GM18951 (cell line): ENCODE measurements at regions not wholly inside any gene's neighbourhood (a gene's known extent, or its start where the extent isn't known, plus 50 kb on each side); places are given as distances from the start of the nearest gene placed in this dataset.
"Not testable (repeated sequence)": the region's sequence is repeated elsewhere in the genome, so short reads cannot be mapped to it uniquely, and the experiment has no call there.

Experiments
- POLR2A ChIP-seq: IDR thresholded peaks from 4 replicates; pipeline ENCODE4 v1.6.1; 2011; ENCODE audit warnings: mild to moderate bottlenecking; ENCODE audit not compliant: insufficient read length, insufficient read depth; ENCODE audit errors: extremely low read depth
- in situ Hi-C: fragments of 300-500 bp; cut with MboI; formaldehyde crosslinking; loops from one replicate; pipeline ENCODE4 v1.12.0; 2022; ENCODE audit warnings: low sequenced_read_pairs, mixed read lengths, inconsistent platforms; ENCODE audit not compliant: unreplicated experiment

- no peak for TF ChIP-seq POLR2A
- in situ Hi-C loops = no loop called here
Measured at GRCh38 chr10:130707389-130707979, 571.3 kb downstream of the GLRX3 start.

GRCh38 chr10:130708465-130709070, 572.4 kb downstream of the GLRX3 start:
- in situ Hi-C loops = no loop called here
- TF ChIP-seq POLR2A = no peak

GRCh38 chr10:130709415-130709814, 573.2 kb downstream of the GLRX3 start:
- in situ Hi-C loops = no loop called here
- TF ChIP-seq POLR2A = no peak

- in situ Hi-C loops = no loop called here
- no peak for TF ChIP-seq POLR2A
Measured at GRCh38 chr10:130711072-130711471, 574.9 kb downstream of the GLRX3 start.

- in situ Hi-C loops = no loop called here
Measured at GRCh38 chr10:130713135-130713534, 576.9 kb downstream of the GLRX3 start.

GRCh38 chr10:130713731-130714130, 577.5 kb downstream of the GLRX3 start:
- in situ Hi-C loops = no loop called here
- no peak for TF ChIP-seq POLR2A

More at GRCh38 chr10:130713135-130713534, 576.9 kb downstream of the GLRX3 start:
- TF ChIP-seq POLR2A = no peak

GRCh38 chr10:130714742-130715467, 578.7 kb downstream of the GLRX3 start:
- TF ChIP-seq POLR2A = no peak
- in situ Hi-C loops = no loop called here

GRCh38 chr10:130715686-130716670, 579.8 kb downstream of the GLRX3 start:
- in situ Hi-C loops = no loop called here
- no peak for TF ChIP-seq POLR2A

GRCh38 chr10:130717083-130717482, 580.9 kb downstream of the GLRX3 start:
- TF ChIP-seq POLR2A = no peak
- in situ Hi-C loops = no loop called here

GRCh38 chr10:130718744-130719447, 582.7 kb downstream of the GLRX3 start:
- in situ Hi-C loops = not testable (repeated sequence)

GRCh38 chr10:130719448-130719752, 583.2 kb downstream of the GLRX3 start:
- TF ChIP-seq POLR2A = no peak
- in situ Hi-C loops = no loop called here

GRCh38 chr10:130720235-130720634, 584.0 kb downstream of the GLRX3 start:
- in situ Hi-C loops = no loop called here
- no peak for TF ChIP-seq POLR2A

- in situ Hi-C loops = no loop called here
- no peak for TF ChIP-seq POLR2A
Measured at GRCh38 chr10:130721971-130722370, 585.8 kb downstream of the GLRX3 start.
